DND-41 (cell line): ENCODE measurements at regions not wholly inside any gene's neighbourhood (a gene's known extent, or its start where the extent isn't known, plus 50 kb on each side); places are given as distances from the start of the nearest gene placed in this dataset.

ENCODE experiments used
- EZH2 ChIP-seq: IDR thresholded peaks from 3 replicates; pipeline ENCODE4 v1.6.1; 2012; ENCODE audit warnings: borderline replicate concordance, low read depth, mild to moderate bottlenecking, moderate library complexity, low read length, inconsistent platforms; ENCODE audit not compliant: severe bottlenecking
- TF ChIP-seq, protein P1 (sequence below): IDR thresholded peaks from 2 replicates; pipeline ENCODE4 v1.5.1; 2012; ENCODE audit warnings: borderline replicate concordance, low read length, moderate library complexity, mild to moderate bottlenecking; ENCODE audit not compliant: poor library complexity, severe bottlenecking; ENCODE audit errors: extremely low read depth

DNA sequence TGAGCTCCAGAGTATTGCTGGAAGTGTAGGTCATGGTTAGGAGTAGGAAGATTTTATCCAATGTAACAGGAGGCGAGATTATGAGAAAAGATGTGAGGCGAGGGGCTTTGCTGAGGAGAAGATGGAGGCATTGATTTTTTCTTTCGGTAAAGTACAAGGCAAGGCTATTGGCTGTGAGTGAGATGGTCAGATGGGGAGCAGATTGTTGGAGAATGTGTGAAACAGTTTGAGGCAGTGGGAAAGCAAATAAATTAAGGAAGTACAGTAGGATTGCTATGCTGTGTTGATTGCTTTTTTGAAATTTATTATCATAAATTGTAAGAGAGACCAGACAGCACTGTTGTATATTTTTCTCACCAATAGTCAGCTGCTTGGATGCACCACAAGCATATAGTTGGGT lies 173.3 kb downstream of the KCNE4 start:
- TF ChIP-seq, protein P1, sequence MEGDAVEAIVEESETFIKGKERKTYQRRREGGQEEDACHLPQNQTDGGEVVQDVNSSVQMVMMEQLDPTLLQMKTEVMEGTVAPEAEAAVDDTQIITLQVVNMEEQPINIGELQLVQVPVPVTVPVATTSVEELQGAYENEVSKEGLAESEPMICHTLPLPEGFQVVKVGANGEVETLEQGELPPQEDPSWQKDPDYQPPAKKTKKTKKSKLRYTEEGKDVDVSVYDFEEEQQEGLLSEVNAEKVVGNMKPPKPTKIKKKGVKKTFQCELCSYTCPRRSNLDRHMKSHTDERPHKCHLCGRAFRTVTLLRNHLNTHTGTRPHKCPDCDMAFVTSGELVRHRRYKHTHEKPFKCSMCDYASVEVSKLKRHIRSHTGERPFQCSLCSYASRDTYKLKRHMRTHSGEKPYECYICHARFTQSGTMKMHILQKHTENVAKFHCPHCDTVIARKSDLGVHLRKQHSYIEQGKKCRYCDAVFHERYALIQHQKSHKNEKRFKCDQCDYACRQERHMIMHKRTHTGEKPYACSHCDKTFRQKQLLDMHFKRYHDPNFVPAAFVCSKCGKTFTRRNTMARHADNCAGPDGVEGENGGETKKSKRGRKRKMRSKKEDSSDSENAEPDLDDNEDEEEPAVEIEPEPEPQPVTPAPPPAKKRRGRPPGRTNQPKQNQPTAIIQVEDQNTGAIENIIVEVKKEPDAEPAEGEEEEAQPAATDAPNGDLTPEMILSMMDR, result no peak
- TF ChIP-seq EZH2, result no peak
